Tibial nerve (tissue), 4 donors: ENCODE measurements at regions not wholly inside any gene's neighbourhood (a gene's known extent, or its start where the extent isn't known, plus 50 kb on each side); places are given as distances from the start of the nearest gene placed in this dataset.

ENCODE experiments used
- DNase-seq, 2 donors: peaks; one replicate each; pipeline ENCODE4 v3.0.0-alpha.2; 2019; ENCODE audit warnings: low spot score in 2 of 2
- H3K27ac ChIP-seq, 4 donors: fragments of 200-600 bp; sonication (generic) in 3 of 4; one replicate each; pipeline ENCODE4 v1.5.1; 2017 to 2019; ENCODE audit warnings: mild to moderate bottlenecking in 1 of 4
- H3K27me3 ChIP-seq, 2 donors: fragments of 200-600 bp; sonication (generic) in 1 of 2; one replicate each; pipeline versions ENCODE4 v1.5.1 to v1.6.0; 2017 to 2019
- H3K36me3 ChIP-seq, 3 donors: fragments of 200-600 bp; sonication (generic); one replicate each; pipeline ENCODE4 v1.5.1; 2018 to 2019
- H3K4me1 ChIP-seq, 4 donors: fragments of 200-600 bp; sonication (generic) in 3 of 4; one replicate each; pipeline ENCODE4 v1.5.1; 2017 to 2019
- H3K4me3 ChIP-seq, 4 donors: fragments of 200-600 bp; sonication (generic) in 3 of 4; one replicate each; pipeline ENCODE4 v1.5.1; 2017 to 2019; ENCODE audit warnings: mild to moderate bottlenecking in 1 of 4, moderate library complexity in 1 of 4
- H3K9me3 ChIP-seq, 4 donors: fragments of 200-600 bp; sonication (generic) in 3 of 4; one replicate each; pipeline ENCODE4 v1.5.1; 2017 to 2019
- EP300 ChIP-seq, 2 donors: sonication (generic); formaldehyde crosslinking; IDR thresholded peaks; one replicate each; pipeline ENCODE4 v1.6.1; 2017; ENCODE audit warnings: antibody characterized with exemption in 2 of 2, mild to moderate bottlenecking in 1 of 2
- POLR2A ChIP-seq, 2 donors: fragments of 450-650 bp; IDR thresholded peaks; one replicate each; pipeline ENCODE4 v1.6.1; 2017; ENCODE audit warnings: antibody characterized with exemption in 2 of 2, mild to moderate bottlenecking in 2 of 2, moderate library complexity in 2 of 2
- WGBS, 2 donors: methylation state at CpG; one replicate each; pipeline ENCODE4 v1.1.5; 2018; 5-methylcytosine and 5-hydroxymethylcytosine counted together
- TF ChIP-seq, protein P1 (sequence below), 5 experiments: fragments of 200-600 bp in 3 of 5; fragments of 450-650 bp in 2 of 5; sonication (generic) in 3 of 5; IDR thresholded peaks; one replicate each; pipeline ENCODE4 v1.5.1; 2016 to 2019; ENCODE audit warnings: antibody characterized with exemption in 5 of 5, mild to moderate bottlenecking in 3 of 5, moderate library complexity in 2 of 5

DNA sequence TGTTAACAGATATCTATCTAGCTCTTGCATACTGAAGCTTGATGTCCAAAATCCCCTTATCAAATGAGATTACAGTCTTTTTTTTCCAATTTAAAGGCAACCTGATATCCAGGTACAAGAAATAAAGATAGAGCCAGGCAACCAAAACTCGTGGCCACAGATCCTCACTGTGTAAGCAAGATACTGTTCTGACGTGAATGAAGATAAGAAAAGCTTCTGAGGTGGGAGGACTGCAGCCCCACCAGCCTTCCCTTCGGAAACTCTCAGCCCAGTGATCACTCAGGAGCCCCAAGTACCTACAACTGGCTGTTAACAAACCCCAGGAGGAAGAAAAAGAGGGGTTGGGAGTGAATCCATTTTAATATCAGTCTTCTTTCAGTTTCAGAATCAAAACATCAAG lies 191.6 kb downstream of the EFNB2 start:
- DNase-seq = no peak
- no peak for TF ChIP-seq POLR2A (IDR thresholded peaks at IDR 0.05)
- TF ChIP-seq EP300 (IDR thresholded peaks at IDR 0.05) = no peak
- TF ChIP-seq, protein P1, sequence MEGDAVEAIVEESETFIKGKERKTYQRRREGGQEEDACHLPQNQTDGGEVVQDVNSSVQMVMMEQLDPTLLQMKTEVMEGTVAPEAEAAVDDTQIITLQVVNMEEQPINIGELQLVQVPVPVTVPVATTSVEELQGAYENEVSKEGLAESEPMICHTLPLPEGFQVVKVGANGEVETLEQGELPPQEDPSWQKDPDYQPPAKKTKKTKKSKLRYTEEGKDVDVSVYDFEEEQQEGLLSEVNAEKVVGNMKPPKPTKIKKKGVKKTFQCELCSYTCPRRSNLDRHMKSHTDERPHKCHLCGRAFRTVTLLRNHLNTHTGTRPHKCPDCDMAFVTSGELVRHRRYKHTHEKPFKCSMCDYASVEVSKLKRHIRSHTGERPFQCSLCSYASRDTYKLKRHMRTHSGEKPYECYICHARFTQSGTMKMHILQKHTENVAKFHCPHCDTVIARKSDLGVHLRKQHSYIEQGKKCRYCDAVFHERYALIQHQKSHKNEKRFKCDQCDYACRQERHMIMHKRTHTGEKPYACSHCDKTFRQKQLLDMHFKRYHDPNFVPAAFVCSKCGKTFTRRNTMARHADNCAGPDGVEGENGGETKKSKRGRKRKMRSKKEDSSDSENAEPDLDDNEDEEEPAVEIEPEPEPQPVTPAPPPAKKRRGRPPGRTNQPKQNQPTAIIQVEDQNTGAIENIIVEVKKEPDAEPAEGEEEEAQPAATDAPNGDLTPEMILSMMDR (IDR thresholded peaks at IDR 0.05) = no peak
- H3K36me3 ChIP-seq = no peaks in the 10 kb centered on the region
- 55 to 68% methylated on average over 3 of the region's 3 CpGs for WGBS, 2 donors
- peaks cover 0 to 7% (median 1%) of the 10 kb centered on the region in 4 donors for H3K4me1 ChIP-seq
- H3K9me3 ChIP-seq = peaks cover 0 to 18% (median 3%) of the 10 kb centered on the region in 4 donors
- H3K27ac ChIP-seq = no peak overlapping the region
- peaks cover 0 to 7% of the 10 kb centered on the region in 2 donors for H3K27me3 ChIP-seq
- H3K4me3 ChIP-seq = no peak overlapping the region

DNA sequence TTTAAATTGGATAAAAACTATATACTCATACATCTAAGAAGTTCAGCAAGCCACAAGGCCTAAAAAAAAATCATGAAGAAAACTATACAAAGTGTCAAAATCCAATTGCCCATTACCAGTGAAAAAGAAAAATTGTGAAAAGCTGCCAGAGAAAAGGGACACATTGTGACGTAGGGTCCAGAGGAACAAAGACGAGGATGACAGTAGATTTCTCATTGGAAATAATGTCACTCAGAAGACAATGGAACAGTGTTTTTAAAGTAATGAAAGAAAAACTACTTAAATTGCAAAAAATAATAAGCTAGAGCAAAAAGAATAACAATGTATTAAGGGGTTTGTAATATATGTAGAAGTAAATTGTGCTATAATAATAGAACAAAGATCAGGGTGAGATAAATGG lies 195.2 kb downstream of the EFNB2 start:
- WGBS, 2 donors = 92 to 94% methylated on average over 2 of the region's 2 CpGs
- H3K27ac ChIP-seq = no peak overlapping the region
- DNase-seq = no peak
- H3K4me1 ChIP-seq = no peaks in the 10 kb centered on the region
- H3K27me3 ChIP-seq = no peaks in the 10 kb centered on the region
- no peaks in the 10 kb centered on the region for H3K36me3 ChIP-seq
- no peak overlapping the region for H3K4me3 ChIP-seq
- peaks cover 0 to 18% (median 3%) of the 10 kb centered on the region in 4 donors for H3K9me3 ChIP-seq
- no peak for TF ChIP-seq EP300 (IDR thresholded peaks at IDR 0.05)
- TF ChIP-seq, protein P1 (IDR thresholded peaks at IDR 0.05) = no peak
- TF ChIP-seq POLR2A (IDR thresholded peaks at IDR 0.05) = no peak

DNA sequence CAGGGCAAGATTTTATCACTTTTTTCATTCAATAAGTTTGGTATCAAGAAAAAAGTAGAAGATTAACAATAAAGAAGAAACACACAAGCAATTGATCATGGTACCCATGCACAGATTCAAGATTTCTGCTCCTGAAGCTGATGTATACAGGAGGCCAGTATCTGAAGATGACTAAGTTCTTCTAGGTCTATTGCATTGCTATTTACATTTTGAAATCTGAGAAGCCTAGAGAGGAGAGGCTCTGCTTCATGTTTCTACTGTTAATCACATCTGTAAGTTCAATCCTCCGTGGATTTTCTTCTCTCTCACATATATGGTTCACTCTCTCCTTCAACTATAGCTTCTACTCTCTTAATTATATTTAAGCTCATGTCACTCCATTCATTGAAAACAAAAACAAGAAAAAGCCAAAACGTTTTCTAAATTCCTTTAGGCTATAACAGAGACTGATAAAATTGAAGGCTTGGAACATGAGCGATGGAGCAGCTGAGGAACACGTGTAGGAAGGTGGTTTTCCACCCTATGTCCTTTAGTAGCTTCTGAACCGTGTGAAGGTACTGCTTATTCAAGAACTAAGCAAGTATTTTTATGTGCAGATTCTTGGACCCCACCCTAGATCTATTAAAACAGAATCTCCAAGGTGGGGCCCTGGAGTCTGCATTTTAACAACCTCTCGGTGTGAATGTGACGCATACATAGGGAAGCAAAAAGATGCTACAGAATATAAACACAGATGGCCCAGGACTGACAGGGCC lies 198.2 kb downstream of the EFNB2 start:
- no peak overlapping the region for H3K27ac ChIP-seq
- H3K4me1 ChIP-seq = no peaks in the 10 kb centered on the region
- no peak for DNase-seq
- H3K36me3 ChIP-seq = no peaks in the 10 kb centered on the region
- no peaks in the 10 kb centered on the region for H3K27me3 ChIP-seq
- WGBS, 2 donors = 81% methylated on average over 7 of the region's 7 CpGs
- TF ChIP-seq EP300 (IDR thresholded peaks at IDR 0.05) = no peak
- H3K4me3 ChIP-seq = no peak overlapping the region
- H3K9me3 ChIP-seq = peaks cover 0 to 18% (median 3%) of the 10 kb centered on the region in 4 donors

DNA sequence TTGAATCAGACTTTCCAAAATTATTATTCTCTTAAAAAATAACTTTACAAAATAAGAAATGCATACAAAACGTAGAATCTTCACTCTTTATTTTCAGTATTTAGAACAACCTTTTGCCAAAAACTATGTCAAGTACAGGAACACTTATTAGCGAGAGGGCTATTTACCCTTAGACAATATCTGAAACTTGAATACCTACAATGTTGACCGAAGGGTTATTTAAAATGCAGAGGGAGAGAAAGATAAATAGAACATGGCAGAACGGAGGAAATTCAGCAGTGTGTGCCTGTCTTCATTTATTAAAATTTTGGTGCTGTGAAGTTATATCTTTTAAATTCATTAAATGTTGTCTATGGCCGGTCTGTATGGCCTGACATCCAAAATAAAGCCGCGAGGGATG lies 198.8 kb downstream of the EFNB2 start:
- Histone ChIP-seq H3K9me3 (peaks cover 0 to 18% (median 3%) of the 10 kb centered on the region in 4 donors), H3K27ac (no peak overlapping the region), H3K27me3 (no peaks in the 10 kb centered on the region), H3K4me3 (no peak overlapping the region), H3K36me3 (no peaks in the 10 kb centered on the region), H3K4me1 (no peaks in the 10 kb centered on the region)
- 93 to 94% methylated on average over 7 of the region's 7 CpGs for WGBS, 2 donors
- no peak for DNase-seq
- TF ChIP-seq, protein P1 (IDR thresholded peaks at IDR 0.05) = no peak
- TF ChIP-seq EP300 (IDR thresholded peaks at IDR 0.05) (no peak), POLR2A (IDR thresholded peaks at IDR 0.05) (no peak)

DNA sequence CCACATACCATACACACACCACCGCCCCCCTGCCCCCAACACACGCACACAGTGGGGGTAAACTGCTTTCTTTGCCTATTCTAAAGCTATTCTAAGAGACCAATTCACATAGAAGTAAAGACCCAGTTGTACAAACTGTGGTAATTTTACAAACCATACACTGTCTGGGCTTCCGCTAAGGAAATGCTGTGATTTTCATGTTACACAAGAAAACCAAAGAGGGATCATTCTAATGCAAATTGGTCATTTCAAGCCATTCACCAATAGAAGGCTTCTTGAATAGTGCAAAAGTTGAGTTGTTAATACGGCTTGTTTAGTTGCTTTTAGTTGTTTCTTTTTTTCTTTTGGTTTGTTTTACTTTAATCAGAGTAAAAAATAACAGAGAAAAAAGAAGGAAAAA lies 202.8 kb downstream of the EFNB2 start:
- no peak overlapping the region for H3K4me3 ChIP-seq
- no peak for TF ChIP-seq EP300 (IDR thresholded peaks at IDR 0.05)
- no peak for TF ChIP-seq POLR2A (IDR thresholded peaks at IDR 0.05)
- TF ChIP-seq, protein P1 (IDR thresholded peaks at IDR 0.05) = no peak
- no peak overlapping the region for H3K27ac ChIP-seq
- H3K9me3 ChIP-seq = no peaks in the 10 kb centered on the region
- no peaks in the 10 kb centered on the region for H3K4me1 ChIP-seq
- 63 to 79% methylated on average over 4 of the region's 4 CpGs for WGBS, 2 donors
- H3K27me3 ChIP-seq = no peaks in the 10 kb centered on the region
- no peak for DNase-seq
- no peaks in the 10 kb centered on the region for H3K36me3 ChIP-seq
